ENCODE measurements at regions not wholly inside any gene's neighbourhood (a gene's known extent, or its start where the extent isn't known, plus 50 kb on each side); places are given as distances from the start of the nearest gene placed in this dataset.

DNA sequence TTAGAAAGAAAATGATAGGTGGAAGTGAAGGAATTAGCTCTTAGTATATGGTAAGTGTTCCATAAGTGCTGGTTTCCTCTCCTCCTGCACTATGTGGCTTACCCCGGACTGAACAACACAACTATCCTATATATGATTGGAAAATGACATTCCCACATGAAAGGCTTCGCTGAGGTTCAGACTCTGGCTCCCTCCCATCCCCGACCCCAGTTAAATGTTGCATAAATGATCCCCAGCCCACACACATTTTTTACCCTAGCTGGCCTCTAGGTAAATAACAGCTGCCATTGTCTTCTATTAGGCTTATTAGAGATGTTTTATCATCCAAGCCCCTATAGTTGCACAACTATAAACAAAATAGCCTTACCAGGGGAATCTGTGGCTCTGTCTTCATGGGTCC lies 495.6 kb upstream of the CDH11 start:
- H3K27me3 ChIP-seq (ENCODE audit: control insufficient read depth in 1 of 2, insufficient read depth in 2 of 2, low read length in 1 of 2): peaks cover 0 to 3% of the 10 kb centered on the region in 2 donors
- no peaks in the 10 kb centered on the region for H3K4me1 ChIP-seq (ENCODE audit: control insufficient read depth in 1 of 2, insufficient read depth in 2 of 2, low read length in 2 of 2)
- 83 to 85% methylated on average over 3 of the region's 3 CpGs for WGBS, 2 donors
- intact Hi-C loops (cut with DNase I): no loop called here
- DNase-seq (no peak), ATAC-seq (ENCODE audit: low FRiP score) (no peak)
- H3K9me3 ChIP-seq (ENCODE audit: control insufficient read depth, low read length): peaks cover 1% of the 10 kb centered on the region
- H3K36me3 ChIP-seq (ENCODE audit: control insufficient read depth in 1 of 2, insufficient read depth in 2 of 2, low read length in 1 of 2): no peaks in the 10 kb centered on the region
- no peak overlapping the region for H3K4me3 ChIP-seq (ENCODE audit: low read length in 2 of 2)
- no peak overlapping the region for H3K27ac ChIP-seq (ENCODE audit: low read depth in 1 of 2, low read length in 2 of 2)

GRCh38 chr16:65608455-65608854 lies 486.6 kb upstream of the CDH11 start:
- intact Hi-C loops (cut with DNase I): no loop called here
- Histone ChIP-seq H3K27ac (ENCODE audit: low read depth in 1 of 2, low read length in 2 of 2) (no peak overlapping the region), H3K36me3 (ENCODE audit: control insufficient read depth in 1 of 2, insufficient read depth in 2 of 2, low read length in 1 of 2) (no peaks in the 10 kb centered on the region), H3K9me3 (ENCODE audit: control insufficient read depth, low read length) (peaks cover 1% of the 10 kb centered on the region), H3K4me1 (ENCODE audit: control insufficient read depth in 1 of 2, insufficient read depth in 2 of 2, low read length in 2 of 2) (no peaks in the 10 kb centered on the region), H3K27me3 (ENCODE audit: control insufficient read depth in 1 of 2, insufficient read depth in 2 of 2, low read length in 1 of 2) (no peaks in the 10 kb centered on the region), H3K4me3 (ENCODE audit: low read length in 2 of 2) (no peak overlapping the region)
- DNase-seq: no peak
- ATAC-seq (ENCODE audit: low FRiP score): no peak

DNA sequence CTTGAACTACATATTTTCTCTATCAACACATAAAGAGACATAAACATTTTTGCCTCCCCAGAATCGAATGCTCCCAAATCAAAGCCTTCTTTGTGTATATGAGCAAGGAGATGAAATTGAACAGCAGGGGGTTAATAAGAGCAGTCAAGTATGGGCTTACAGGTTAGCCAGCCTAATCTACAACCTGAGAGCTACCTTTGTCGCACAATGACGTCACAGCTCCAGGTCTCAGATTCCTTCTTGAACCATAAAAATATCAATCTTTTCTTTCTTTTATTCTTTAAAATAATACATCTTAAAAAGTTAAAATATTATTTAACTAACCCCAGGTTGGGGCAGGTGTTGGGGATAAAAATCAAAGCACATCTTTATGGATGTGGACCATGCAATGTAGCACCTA lies 482.9 kb upstream of the CDH11 start:
- ATAC-seq (ENCODE audit: low FRiP score): no peak
- intact Hi-C loops (cut with DNase I): no loop called here
- no peak overlapping the region for H3K27ac ChIP-seq (ENCODE audit: low read depth in 1 of 2, low read length in 2 of 2)
- no peaks in the 10 kb centered on the region for H3K27me3 ChIP-seq (ENCODE audit: control insufficient read depth in 1 of 2, insufficient read depth in 2 of 2, low read length in 1 of 2)
- H3K4me3 ChIP-seq (ENCODE audit: low read length in 2 of 2): no peak overlapping the region
- no peak for DNase-seq
- peaks cover 1% of the 10 kb centered on the region for H3K9me3 ChIP-seq (ENCODE audit: control insufficient read depth, low read length)
- 87 to 89% methylated on average over 3 of the region's 3 CpGs for WGBS, 2 donors
- no peaks in the 10 kb centered on the region for H3K36me3 ChIP-seq (ENCODE audit: control insufficient read depth in 1 of 2, insufficient read depth in 2 of 2, low read length in 1 of 2)
- H3K4me1 ChIP-seq (ENCODE audit: control insufficient read depth in 1 of 2, insufficient read depth in 2 of 2, low read length in 2 of 2): no peaks in the 10 kb centered on the region

DNA sequence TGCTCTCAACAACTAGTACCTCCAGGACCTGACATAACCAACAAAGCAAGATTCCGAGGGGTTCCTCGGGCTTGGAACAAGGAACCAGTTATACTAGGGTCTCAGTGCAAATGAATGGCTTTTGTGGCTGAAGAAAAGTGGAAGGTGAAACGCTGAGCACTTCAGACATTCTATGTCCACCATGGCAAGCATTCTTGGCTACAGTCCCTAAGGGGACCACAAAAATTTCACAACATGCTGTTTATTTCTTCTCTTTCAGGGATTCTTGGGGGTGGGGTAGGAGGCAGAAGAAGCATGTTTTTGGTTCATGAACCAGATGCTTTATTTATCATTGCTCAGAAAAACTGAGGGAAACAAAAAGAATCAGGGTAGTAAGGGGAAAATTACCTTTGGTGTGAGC lies 479.9 kb upstream of the CDH11 start:
- no peak overlapping the region for H3K27ac ChIP-seq (ENCODE audit: low read depth in 1 of 2, low read length in 2 of 2)
- no peaks in the 10 kb centered on the region for H3K36me3 ChIP-seq (ENCODE audit: control insufficient read depth in 1 of 2, insufficient read depth in 2 of 2, low read length in 1 of 2)
- peaks cover 1% of the 10 kb centered on the region for H3K9me3 ChIP-seq (ENCODE audit: control insufficient read depth, low read length)
- ATAC-seq (ENCODE audit: low FRiP score) (no peak), DNase-seq (no peak)
- intact Hi-C loops (cut with DNase I): no loop called here
- H3K27me3 ChIP-seq (ENCODE audit: control insufficient read depth in 1 of 2, insufficient read depth in 2 of 2, low read length in 1 of 2): no peaks in the 10 kb centered on the region
- H3K4me3 ChIP-seq (ENCODE audit: low read length in 2 of 2): no peak overlapping the region
- WGBS, 2 donors: 75 to 82% methylated on average over 3 of the region's 3 CpGs
- no peaks in the 10 kb centered on the region for H3K4me1 ChIP-seq (ENCODE audit: control insufficient read depth in 1 of 2, insufficient read depth in 2 of 2, low read length in 2 of 2)

GRCh38 chr16:65600629-65601028 lies 478.8 kb upstream of the CDH11 start:
- Histone ChIP-seq H3K9me3 (ENCODE audit: control insufficient read depth, low read length) (peaks cover 1% of the 10 kb centered on the region), H3K27ac (ENCODE audit: low read depth in 1 of 2, low read length in 2 of 2) (no peak overlapping the region), H3K4me3 (ENCODE audit: low read length in 2 of 2) (no peak overlapping the region), H3K4me1 (ENCODE audit: control insufficient read depth in 1 of 2, insufficient read depth in 2 of 2, low read length in 2 of 2) (no peaks in the 10 kb centered on the region), H3K27me3 (ENCODE audit: control insufficient read depth in 1 of 2, insufficient read depth in 2 of 2, low read length in 1 of 2) (no peaks in the 10 kb centered on the region), H3K36me3 (ENCODE audit: control insufficient read depth in 1 of 2, insufficient read depth in 2 of 2, low read length in 1 of 2) (no peaks in the 10 kb centered on the region)
- WGBS, 2 donors: 96 to 97% methylated on average over 3 of the region's 3 CpGs
- DNase-seq: no peak
- intact Hi-C loops (cut with DNase I): no loop called here
- no peak for ATAC-seq (ENCODE audit: low FRiP score)

- Histone ChIP-seq H3K27me3 (ENCODE audit: control insufficient read depth in 1 of 2, insufficient read depth in 2 of 2, low read length in 1 of 2) (no peaks in the 10 kb centered on the region), H3K4me3 (ENCODE audit: low read length in 2 of 2) (no peak overlapping the region), H3K27ac (ENCODE audit: low read depth in 1 of 2, low read length in 2 of 2) (no peak overlapping the region), H3K4me1 (ENCODE audit: control insufficient read depth in 1 of 2, insufficient read depth in 2 of 2, low read length in 2 of 2) (no peaks in the 10 kb centered on the region), H3K36me3 (ENCODE audit: control insufficient read depth in 1 of 2, insufficient read depth in 2 of 2, low read length in 1 of 2) (no peaks in the 10 kb centered on the region), H3K9me3 (ENCODE audit: control insufficient read depth, low read length) (peaks cover 1% of the 10 kb centered on the region)
- intact Hi-C loops (cut with DNase I): no loop called here
- DNase-seq (no peak), ATAC-seq (ENCODE audit: low FRiP score) (no peak)
- 84 to 94% methylated on average over 4 of the region's 4 CpGs for WGBS, 2 donors
Measured at GRCh38 chr16:65600046-65600445, 478.2 kb upstream of the CDH11 start.

GRCh38 chr16:65598621-65599020 lies 476.8 kb upstream of the CDH11 start:
- Histone ChIP-seq H3K4me1 (ENCODE audit: control insufficient read depth in 1 of 2, insufficient read depth in 2 of 2, low read length in 2 of 2) (no peaks in the 10 kb centered on the region), H3K27me3 (ENCODE audit: control insufficient read depth in 1 of 2, insufficient read depth in 2 of 2, low read length in 1 of 2) (no peaks in the 10 kb centered on the region), H3K4me3 (ENCODE audit: low read length in 2 of 2) (no peak overlapping the region), H3K36me3 (ENCODE audit: control insufficient read depth in 1 of 2, insufficient read depth in 2 of 2, low read length in 1 of 2) (no peaks in the 10 kb centered on the region), H3K9me3 (ENCODE audit: control insufficient read depth, low read length) (peaks cover 1% of the 10 kb centered on the region), H3K27ac (ENCODE audit: low read depth in 1 of 2, low read length in 2 of 2) (no peak overlapping the region)
- no peak for ATAC-seq (ENCODE audit: low FRiP score)
- WGBS, 2 donors: 94 to 96% methylated on average over 3 of the region's 3 CpGs
- intact Hi-C loops (cut with DNase I): no loop called here
- DNase-seq: no peak

DNA sequence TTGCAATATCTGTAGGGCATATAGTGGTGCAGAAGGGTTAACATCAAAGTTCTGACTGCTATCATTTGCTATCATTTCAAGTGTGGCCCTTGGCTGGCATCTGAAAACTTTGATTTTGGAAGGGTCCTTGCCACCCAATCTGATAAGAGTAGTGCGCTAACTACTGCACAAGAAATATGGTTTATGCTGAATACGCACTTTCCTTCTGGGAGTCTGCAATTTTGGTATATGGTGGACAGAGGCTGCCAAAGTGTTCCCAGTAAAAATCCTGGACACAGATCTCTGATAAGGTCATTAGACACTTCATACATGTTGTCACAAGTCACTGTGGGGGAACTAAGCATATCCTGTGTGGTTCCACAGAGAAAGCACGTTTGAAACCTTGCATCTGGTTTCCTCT lies 461.6 kb upstream of the CDH11 start:
- no peaks in the 10 kb centered on the region for H3K36me3 ChIP-seq (ENCODE audit: control insufficient read depth in 1 of 2, insufficient read depth in 2 of 2, low read length in 1 of 2)
- WGBS, 2 donors: 75 to 76% methylated on average over 3 of the region's 3 CpGs
- H3K4me1 ChIP-seq (ENCODE audit: control insufficient read depth in 1 of 2, insufficient read depth in 2 of 2, low read length in 2 of 2): no peaks in the 10 kb centered on the region
- no peak overlapping the region for H3K4me3 ChIP-seq (ENCODE audit: low read length in 2 of 2)
- no peaks in the 10 kb centered on the region for H3K27me3 ChIP-seq (ENCODE audit: control insufficient read depth in 1 of 2, insufficient read depth in 2 of 2, low read length in 1 of 2)
- no peak for ATAC-seq (ENCODE audit: low FRiP score)
- intact Hi-C loops (cut with DNase I): no loop called here
- DNase-seq: no peak
- no peak overlapping the region for H3K27ac ChIP-seq (ENCODE audit: low read depth in 1 of 2, low read length in 2 of 2)
- H3K9me3 ChIP-seq (ENCODE audit: control insufficient read depth, low read length): no peaks in the 10 kb centered on the region

GRCh38 chr16:65579050-65579449 lies 457.2 kb upstream of the CDH11 start:
- intact Hi-C loops (cut with DNase I): no loop called here
- no peak for ATAC-seq (ENCODE audit: low FRiP score)
- Histone ChIP-seq H3K36me3 (ENCODE audit: control insufficient read depth in 1 of 2, insufficient read depth in 2 of 2, low read length in 1 of 2) (no peaks in the 10 kb centered on the region), H3K27me3 (ENCODE audit: control insufficient read depth in 1 of 2, insufficient read depth in 2 of 2, low read length in 1 of 2) (no peaks in the 10 kb centered on the region), H3K4me1 (ENCODE audit: control insufficient read depth in 1 of 2, insufficient read depth in 2 of 2, low read length in 2 of 2) (no peaks in the 10 kb centered on the region), H3K4me3 (ENCODE audit: low read length in 2 of 2) (no peak overlapping the region), H3K9me3 (ENCODE audit: control insufficient read depth, low read length) (no peaks in the 10 kb centered on the region), H3K27ac (ENCODE audit: low read depth in 1 of 2, low read length in 2 of 2) (no peak overlapping the region)
- no peak for DNase-seq
- WGBS, 2 donors: 65 to 78% methylated on average over 6 of the region's 6 CpGs
